Ishikawa (cell line): ENCODE measurements at regions not wholly inside any gene's neighbourhood (a gene's known extent, or its start where the extent isn't known, plus 50 kb on each side); places are given as distances from the start of the nearest gene placed in this dataset.

Experiments used
- CEBPB ChIP-seq: IDR thresholded peaks from 2 replicates; pipeline ENCODE4 v1.6.1; 2012
- CREB1 ChIP-seq: IDR thresholded peaks from 2 replicates; pipeline ENCODE4 v1.6.1; 2012; ENCODE audit warnings: low read depth
- EGR1 ChIP-seq: IDR thresholded peaks from 2 replicates; pipeline ENCODE4 v1.6.1; 2012
- EP300 ChIP-seq: IDR thresholded peaks from 2 replicates; pipeline ENCODE4 v1.6.1; 2012; ENCODE audit warnings: borderline replicate concordance
- FOXM1 ChIP-seq: IDR thresholded peaks from 2 replicates; pipeline ENCODE4 v1.6.1; 2012; ENCODE audit warnings: low read depth, borderline replicate concordance
- MAX ChIP-seq: IDR thresholded peaks from 2 replicates; pipeline ENCODE4 v1.6.1; 2012
- NFIC ChIP-seq: IDR thresholded peaks from 2 replicates; pipeline ENCODE4 v1.6.1; 2012
- RAD21 ChIP-seq: IDR thresholded peaks from 2 replicates; pipeline ENCODE4 v1.6.1; 2012; ENCODE audit warnings: low read depth
- REST ChIP-seq: IDR thresholded peaks from 2 replicates; pipeline ENCODE4 v1.6.1; 2012; ENCODE audit warnings: low read depth, mild to moderate bottlenecking
- TAF1 ChIP-seq: IDR thresholded peaks from 2 replicates; pipeline ENCODE4 v1.6.1; 2012; ENCODE audit warnings: low read depth, mild to moderate bottlenecking
- TCF12 ChIP-seq: IDR thresholded peaks from 2 replicates; pipeline ENCODE4 v1.6.1; 2012; ENCODE audit warnings: low read depth
- TEAD4 ChIP-seq: IDR thresholded peaks from 2 replicates; pipeline ENCODE4 v1.6.1; 2012
- YY1 ChIP-seq: IDR thresholded peaks from 2 replicates; pipeline ENCODE4 v1.6.1; 2012; ENCODE audit warnings: low read depth
- ZBTB7A ChIP-seq: IDR thresholded peaks from 2 replicates; pipeline ENCODE4 v1.6.1; 2012; ENCODE audit warnings: low read depth
- TF ChIP-seq, protein P1 (sequence below): IDR thresholded peaks from 2 replicates; pipeline ENCODE4 v1.6.1; 2012

DNA sequence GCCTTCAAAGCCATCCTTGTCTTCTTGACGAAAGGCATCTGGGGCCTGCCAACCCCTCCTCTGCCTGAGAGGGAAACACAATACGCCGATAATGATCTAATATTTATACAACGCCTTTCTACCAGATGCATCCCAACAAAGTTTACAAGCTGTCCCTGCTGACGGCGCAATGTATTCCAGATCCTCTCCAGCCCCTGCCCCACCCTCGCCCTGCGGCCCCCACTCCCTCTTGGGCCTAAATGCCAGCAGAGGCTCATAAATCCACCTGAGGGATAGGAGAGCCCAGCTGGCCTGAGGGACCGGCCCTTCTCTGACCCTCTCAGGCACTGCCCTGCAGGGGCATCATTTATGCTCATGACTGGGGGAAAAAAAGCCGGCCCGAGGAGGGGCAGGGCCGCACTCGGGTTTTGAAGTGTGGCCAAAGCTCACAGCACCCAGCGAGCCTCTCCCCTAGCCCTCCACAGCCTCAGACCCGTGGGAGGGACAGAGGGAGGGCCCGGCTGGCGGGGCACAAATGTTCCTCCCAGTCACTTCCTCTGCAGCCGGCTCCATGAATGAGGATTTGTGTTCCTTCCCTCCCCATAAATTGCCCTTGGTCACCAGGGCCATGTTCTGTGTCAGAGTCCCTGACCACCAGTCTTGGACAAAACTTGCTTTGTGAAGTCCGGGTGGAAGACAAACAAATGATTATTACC, 140.3 kb downstream of the FOXD2 start:
- TF ChIP-seq RAD21 (no peak), TEAD4 (no peak), NFIC (no peak), YY1 (no peak), ZBTB7A (no peak), CREB1 (no peak), EP300 (no peak), EGR1 (no peak), TCF12 (no peak)
- TF ChIP-seq, protein P1, sequence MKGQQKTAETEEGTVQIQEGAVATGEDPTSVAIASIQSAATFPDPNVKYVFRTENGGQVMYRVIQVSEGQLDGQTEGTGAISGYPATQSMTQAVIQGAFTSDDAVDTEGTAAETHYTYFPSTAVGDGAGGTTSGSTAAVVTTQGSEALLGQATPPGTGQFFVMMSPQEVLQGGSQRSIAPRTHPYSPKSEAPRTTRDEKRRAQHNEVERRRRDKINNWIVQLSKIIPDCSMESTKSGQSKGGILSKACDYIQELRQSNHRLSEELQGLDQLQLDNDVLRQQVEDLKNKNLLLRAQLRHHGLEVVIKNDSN, result no peak

DNA sequence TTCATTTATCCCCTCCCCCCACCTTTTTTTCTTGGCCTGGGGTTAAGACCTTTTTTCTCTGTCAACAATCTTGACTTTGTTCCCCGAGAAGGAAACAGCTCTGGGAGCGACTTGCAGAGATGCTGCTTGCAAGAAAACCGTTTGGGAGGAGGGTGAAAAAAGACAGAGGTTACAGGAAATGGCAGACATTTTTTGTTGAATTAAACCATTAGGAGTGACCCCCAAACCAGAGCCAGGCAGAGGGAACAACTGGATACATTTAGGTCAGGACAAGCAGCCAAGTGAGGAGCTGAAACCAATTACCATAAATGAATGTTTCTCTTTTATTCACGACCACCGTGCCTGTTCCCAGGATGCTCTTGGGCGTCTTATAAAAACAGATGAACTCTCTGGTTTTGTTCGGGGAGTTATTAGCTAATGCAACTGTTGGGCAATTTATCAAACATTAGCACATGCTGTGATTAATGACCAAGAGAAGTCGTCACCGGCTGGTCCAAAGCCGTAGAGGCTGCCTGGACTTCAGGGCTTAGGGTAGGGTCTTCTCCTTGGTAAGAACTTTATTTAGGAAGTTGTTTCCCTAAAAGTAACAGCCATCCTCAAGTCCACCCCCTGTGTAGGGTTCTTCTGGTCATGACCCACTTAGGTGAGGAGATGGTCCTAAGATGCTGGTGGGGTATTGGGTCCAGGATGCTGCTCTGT, 141.0 kb downstream of the FOXD2 start:
- TF ChIP-seq CREB1 (no peak), RAD21 (no peak), EP300 (no peak), FOXM1 (no peak), REST (no peak), ZBTB7A (no peak), TAF1 (no peak), CEBPB (no peak), NFIC (no peak), TEAD4 (no peak), EGR1 (no peak), MAX (no peak)
- TF ChIP-seq, protein P1, result no peak

- TF ChIP-seq CREB1, result no peak
- no peak for TF ChIP-seq RAD21
- no peak for TF ChIP-seq FOXM1
- no peak for TF ChIP-seq REST
- no peak for TF ChIP-seq MAX
- TF ChIP-seq TAF1, result no peak
- TF ChIP-seq, protein P1, result no peak
- TF ChIP-seq CEBPB, result no peak
- TF ChIP-seq NFIC, result no peak
- no peak for TF ChIP-seq EP300
- TF ChIP-seq EGR1, result no peak
- TF ChIP-seq ZBTB7A, result no peak
- TF ChIP-seq TEAD4, result no peak
- TF ChIP-seq YY1, result no peak
- no peak for TF ChIP-seq TCF12
Measured at GRCh38 chr1:47579809-47580208, 142.0 kb downstream of the FOXD2 start.

- no peak for TF ChIP-seq EP300
- no peak for TF ChIP-seq TEAD4
- TF ChIP-seq RAD21, result no peak
- TF ChIP-seq FOXM1, result no peak
- no peak for TF ChIP-seq TCF12
- TF ChIP-seq YY1, result no peak
- no peak for TF ChIP-seq CEBPB
- no peak for TF ChIP-seq MAX
Measured at GRCh38 chr1:47580451-47580995, 142.7 kb downstream of the FOXD2 start.
